ENCODE measurements at regions not wholly inside any gene's neighbourhood (a gene's known extent, or its start where the extent isn't known, plus 50 kb on each side); places are given as distances from the start of the nearest gene placed in this dataset.
"Not testable (repeated sequence)": the region's sequence is repeated elsewhere in the genome, so short reads cannot be mapped to it uniquely, and the experiment has no call there.

DNA sequence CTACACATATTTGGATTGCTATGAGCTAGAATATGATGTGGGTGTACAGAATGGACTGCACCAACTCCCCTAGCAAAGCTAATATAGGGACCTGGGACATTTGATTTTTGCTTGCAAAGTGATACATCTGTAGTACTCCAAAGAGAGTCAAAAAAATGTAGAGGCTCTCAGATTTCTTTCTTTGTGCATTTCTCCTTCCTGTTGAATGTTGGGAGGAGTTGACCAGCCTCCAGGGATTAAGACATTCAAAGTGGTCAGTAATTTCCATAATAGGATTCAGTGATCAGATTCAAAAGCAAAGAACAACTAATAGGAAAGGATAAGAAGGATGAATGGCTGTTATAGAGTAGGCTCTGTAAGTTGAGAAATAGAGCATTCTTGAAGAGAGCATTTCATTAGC lies 934.9 kb downstream of the KCNJ2 start:
- H3K27me3 ChIP-seq (replicated peaks in 1 of 4; ENCODE audit: control extremely low read depth in 1 of 4, control insufficient read depth in 3 of 4, insufficient read depth in 4 of 4, low read length in 3 of 4) = no peaks in the 10 kb centered on the region
- no peaks in the 10 kb centered on the region for H3K79me2 ChIP-seq (ENCODE audit: control insufficient read depth, insufficient read depth, low read length)
- H3K27ac ChIP-seq (ENCODE audit: low read length in 2 of 2) = no peak overlapping the region
- H3K4me2 ChIP-seq (replicated peaks; ENCODE audit: low read depth, low read length, poor library complexity, severe bottlenecking) = no peak overlapping the region
- no peaks in the 10 kb centered on the region for H4K20me1 ChIP-seq (ENCODE audit: control insufficient read depth, insufficient read depth, low read length, poor library complexity, severe bottlenecking)
- H3K36me3 ChIP-seq (replicated peaks in 1 of 2; ENCODE audit: control extremely low read depth in 1 of 2, control insufficient read depth in 1 of 2, extremely low read depth in 1 of 2, insufficient read depth in 2 of 2, low read length in 1 of 2) = no peaks in the 10 kb centered on the region
- DNase-seq (no peak), ATAC-seq (ENCODE audit: low read depth) (no peak)
- Mint-ChIP-seq H3K4me3 (no peak overlapping the region), H3K27me3 (no peaks in the 10 kb centered on the region), H3K27ac (no peak overlapping the region), H3K4me1 (no peaks in the 10 kb centered on the region), H3K9me3 (ENCODE audit: insufficient read depth) (peaks cover 9% of the 10 kb centered on the region)
- ChIA-PET POLR2A (no interaction called here), CTCF (no interaction called here)
- no peaks in the 10 kb centered on the region for H3K4me1 ChIP-seq (ENCODE audit: control insufficient read depth in 2 of 2, insufficient read depth in 2 of 2, low read length in 2 of 2)
- intact Hi-C loops (cut with micrococcal nuclease) = no loop called here
- no peak overlapping the region for H3K9ac ChIP-seq (ENCODE audit: low read length)
- no peaks in the 10 kb centered on the region for H3K9me3 ChIP-seq (ENCODE audit: control extremely low read depth in 1 of 3, control insufficient read depth in 2 of 3, insufficient read depth in 1 of 3, low read length in 2 of 3)
- H3K4me3 ChIP-seq (ENCODE audit: control extremely low read depth in 1 of 5, extremely low read depth in 1 of 5, insufficient read depth in 1 of 5, low read depth in 2 of 5, low read length in 4 of 5) = no peak overlapping the region
- no peak overlapping the region for H2AFZ ChIP-seq (ENCODE audit: insufficient read depth, low read depth, low read length, poor library complexity, severe bottlenecking)
- TF ChIP-seq CTCF (IDR thresholded peaks at IDR 0.05) (no peak), EZH2 (IDR thresholded peaks at IDR 0.05; ENCODE audit: borderline replicate concordance, insufficient read depth, low read depth, low read length, poor library complexity, severe bottlenecking) (no peak)

DNA sequence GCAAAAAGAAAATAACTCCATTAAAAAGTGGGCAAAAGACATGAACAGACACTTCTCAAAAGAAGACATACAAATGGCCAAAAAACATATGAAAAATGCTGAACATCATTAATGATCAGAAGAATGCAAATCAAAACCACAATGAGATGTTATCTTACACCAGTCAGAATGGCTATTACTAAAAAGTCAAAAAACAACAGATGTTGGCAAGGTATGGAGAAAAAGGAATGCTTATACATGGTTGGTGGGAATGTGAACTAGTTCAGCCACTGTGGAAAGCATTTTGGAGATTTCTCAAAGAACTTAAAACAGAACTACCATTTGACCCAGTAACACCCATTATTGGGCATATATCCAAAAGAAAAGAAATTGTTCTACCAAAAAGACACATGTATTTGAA lies 936.7 kb downstream of the KCNJ2 start:
- not testable (repeated sequence) for H3K4me1 ChIP-seq (ENCODE audit: control insufficient read depth in 2 of 2, insufficient read depth in 2 of 2, low read length in 2 of 2)

More for the DNA sequence above, 936.7 kb downstream of the KCNJ2 start:
- H4K20me1 ChIP-seq (ENCODE audit: control insufficient read depth, insufficient read depth, low read length, poor library complexity, severe bottlenecking); H3K27ac ChIP-seq (ENCODE audit: low read length in 2 of 2); H3K79me2 ChIP-seq (ENCODE audit: control insufficient read depth, insufficient read depth, low read length); H3K4me1 Mint-ChIP-seq; H3K27ac Mint-ChIP-seq; H3K9me3 Mint-ChIP-seq (ENCODE audit: insufficient read depth); H3K9ac ChIP-seq (ENCODE audit: low read length); H3K36me3 ChIP-seq (replicated peaks in 1 of 2; ENCODE audit: control extremely low read depth in 1 of 2, control insufficient read depth in 1 of 2, extremely low read depth in 1 of 2, insufficient read depth in 2 of 2, low read length in 1 of 2); DNase-seq; H2AFZ ChIP-seq (ENCODE audit: insufficient read depth, low read depth, low read length, poor library complexity, severe bottlenecking); POLR2A ChIA-PET; H3K27me3 ChIP-seq (replicated peaks in 1 of 4; ENCODE audit: control extremely low read depth in 1 of 4, control insufficient read depth in 3 of 4, insufficient read depth in 4 of 4, low read length in 3 of 4); H3K27me3 Mint-ChIP-seq; H3K4me3 Mint-ChIP-seq; CTCF ChIA-PET; ATAC-seq (ENCODE audit: low read depth); intact Hi-C loops (cut with micrococcal nuclease); H3K9me3 ChIP-seq (ENCODE audit: control extremely low read depth in 1 of 3, control insufficient read depth in 2 of 3, insufficient read depth in 1 of 3, low read length in 2 of 3); H3K4me3 ChIP-seq (ENCODE audit: control extremely low read depth in 1 of 5, extremely low read depth in 1 of 5, insufficient read depth in 1 of 5, low read depth in 2 of 5, low read length in 4 of 5); H3K4me2 ChIP-seq (replicated peaks; ENCODE audit: low read depth, low read length, poor library complexity, severe bottlenecking): not testable (repeated sequence)

Measured in B cell (primary cell).